Dendritic cell treated with granulocyte-macrophage colony-stimulating factor and Interleukin-4, amounts not matched to agents 40 ng/mL and 50 ng/mL, for 4 days (primary cell): ENCODE measurements at regions not wholly inside any gene's neighbourhood (a gene's known extent, or its start where the extent isn't known, plus 50 kb on each side); places are given as distances from the start of the nearest gene placed in this dataset.

Experiments
- H3K27ac Mint-ChIP-seq: one replicate; pipeline ENCODE4 v1.8.0; 2022; ENCODE audit warnings: mild to moderate bottlenecking, mixed read lengths
- H3K27me3 Mint-ChIP-seq: one replicate; pipeline ENCODE4 v1.8.0; 2022; ENCODE audit warnings: mild to moderate bottlenecking, mixed read lengths
- H3K36me3 Mint-ChIP-seq: one replicate; pipeline ENCODE4 v1.8.0; 2022; ENCODE audit warnings: low read depth, mixed read lengths
- H3K4me1 Mint-ChIP-seq: one replicate; pipeline ENCODE4 v1.8.0; 2022; ENCODE audit warnings: low read depth, mixed read lengths
- H3K4me3 Mint-ChIP-seq: one replicate; pipeline ENCODE4 v1.8.0; 2022; ENCODE audit warnings: mild to moderate bottlenecking, moderate library complexity, mixed read lengths
- H3K9me3 Mint-ChIP-seq: one replicate; pipeline ENCODE4 v1.8.0; 2022; ENCODE audit warnings: mixed read lengths
- intact Hi-C: fragments of 100-400 bp; cut with micrococcal nuclease; formaldehyde crosslinking; loops from one replicate; pipeline ENCODE4 v1.15.0; 2022

- Mint-ChIP-seq H3K36me3 (no peaks in the 10 kb centered on the region), H3K9me3 (no peaks in the 10 kb centered on the region), H3K4me3 (no peak overlapping the region), H3K27me3 (peaks cover 12% of the 10 kb centered on the region), H3K4me1 (no peaks in the 10 kb centered on the region), H3K27ac (no peak overlapping the region)
- intact Hi-C loops = no loop called here
Measured at GRCh38 chr17:36863676-36864612, 73.3 kb upstream of the LHX1 start.

GRCh38 chr17:36864827-36865430 lies 72.3 kb upstream of the LHX1 start:
- Mint-ChIP-seq H3K4me1 (no peaks in the 10 kb centered on the region), H3K27ac (no peak overlapping the region), H3K36me3 (no peaks in the 10 kb centered on the region), H3K9me3 (no peaks in the 10 kb centered on the region), H3K27me3 (peaks cover 12% of the 10 kb centered on the region), H3K4me3 (no peak overlapping the region)
- intact Hi-C loops = no loop called here

DNA sequence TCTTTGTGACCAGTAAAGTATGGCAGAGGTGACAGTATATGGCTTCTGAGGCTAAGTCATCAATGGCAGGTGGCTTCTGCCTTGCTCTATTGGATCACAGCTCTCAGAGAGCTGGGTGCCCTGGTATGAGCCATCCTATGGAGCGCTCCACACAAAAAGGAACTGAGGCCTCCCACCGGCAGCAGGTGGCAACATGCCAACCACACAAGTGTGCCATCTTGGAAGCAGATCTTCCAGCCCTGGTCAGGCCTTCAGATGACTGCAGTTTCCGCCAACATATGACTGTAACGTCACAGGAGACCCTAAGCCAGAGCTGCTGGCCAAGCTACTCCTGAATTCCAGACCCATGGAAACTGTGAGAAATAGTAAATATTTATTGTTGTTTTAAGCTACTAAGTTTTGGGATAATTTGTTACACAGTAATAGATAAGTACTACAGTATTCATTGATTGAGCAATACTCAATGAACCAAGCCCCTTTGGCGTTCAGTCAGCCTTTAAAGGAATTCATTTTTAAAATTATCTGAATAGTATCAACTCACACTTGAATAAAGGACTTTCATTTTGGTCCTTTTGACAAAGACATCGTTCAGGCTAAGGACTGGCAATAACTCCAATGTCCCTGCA lies 69.4 kb upstream of the LHX1 start:
- H3K27ac Mint-ChIP-seq = no peak overlapping the region
- H3K27me3 Mint-ChIP-seq = peaks cover 8% of the 10 kb centered on the region

GRCh38 chr17:36868777-36869176 lies 68.5 kb upstream of the LHX1 start:
- H3K9me3 Mint-ChIP-seq = no peaks in the 10 kb centered on the region
- intact Hi-C loops = no loop called here
- H3K36me3 Mint-ChIP-seq = no peaks in the 10 kb centered on the region
- no peak overlapping the region for H3K4me3 Mint-ChIP-seq
- H3K4me1 Mint-ChIP-seq = no peaks in the 10 kb centered on the region
- H3K27ac Mint-ChIP-seq = no peak overlapping the region
- H3K27me3 Mint-ChIP-seq = peaks cover 10% of the 10 kb centered on the region

More for the DNA sequence above, 69.4 kb upstream of the LHX1 start:
- no peaks in the 10 kb centered on the region for H3K4me1 Mint-ChIP-seq
- no peaks in the 10 kb centered on the region for H3K9me3 Mint-ChIP-seq
- H3K4me3 Mint-ChIP-seq = no peak overlapping the region
- intact Hi-C loops = no loop called here
- no peaks in the 10 kb centered on the region for H3K36me3 Mint-ChIP-seq

- Mint-ChIP-seq H3K27me3 (peaks cover 10% of the 10 kb centered on the region), H3K27ac (no peak overlapping the region)
- intact Hi-C loops = no loop called here
Measured at GRCh38 chr17:36869441-36869840, 67.8 kb upstream of the LHX1 start.

GRCh38 chr17:36869856-36870719 lies 67.2 kb upstream of the LHX1 start:
- no peaks in the 10 kb centered on the region for H3K4me1 Mint-ChIP-seq
- H3K9me3 Mint-ChIP-seq = no peaks in the 10 kb centered on the region
- H3K27ac Mint-ChIP-seq = no peak overlapping the region
- H3K27me3 Mint-ChIP-seq = peaks cover 8% of the 10 kb centered on the region
- no peaks in the 10 kb centered on the region for H3K36me3 Mint-ChIP-seq
- intact Hi-C loops = no loop called here
- no peak overlapping the region for H3K4me3 Mint-ChIP-seq

More at GRCh38 chr17:36869441-36869840, 67.8 kb upstream of the LHX1 start:
- no peaks in the 10 kb centered on the region for H3K36me3 Mint-ChIP-seq
- H3K4me1 Mint-ChIP-seq = no peaks in the 10 kb centered on the region
- H3K4me3 Mint-ChIP-seq = no peak overlapping the region
- H3K9me3 Mint-ChIP-seq = no peaks in the 10 kb centered on the region

DNA sequence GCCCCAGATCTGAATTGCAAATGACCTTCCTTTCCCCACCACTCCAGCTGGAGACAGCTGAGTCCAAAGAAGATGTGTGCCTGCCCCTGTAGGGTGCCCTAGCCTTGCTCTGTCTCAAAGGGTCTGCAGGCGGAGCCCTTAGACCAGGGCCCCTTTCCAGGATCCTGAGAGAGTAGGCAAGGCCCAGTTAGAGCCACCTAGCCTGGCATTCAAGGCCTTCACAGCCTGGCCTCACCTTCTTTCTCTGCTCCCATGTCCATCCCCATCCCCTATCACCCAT lies 66.6 kb upstream of the LHX1 start:
- no peaks in the 10 kb centered on the region for H3K9me3 Mint-ChIP-seq
- no peaks in the 10 kb centered on the region for H3K36me3 Mint-ChIP-seq
- no peak overlapping the region for H3K27ac Mint-ChIP-seq
- H3K4me1 Mint-ChIP-seq = no peaks in the 10 kb centered on the region
- H3K27me3 Mint-ChIP-seq = peaks cover 8% of the 10 kb centered on the region
- intact Hi-C loops = no loop called here
- H3K4me3 Mint-ChIP-seq = no peak overlapping the region

DNA sequence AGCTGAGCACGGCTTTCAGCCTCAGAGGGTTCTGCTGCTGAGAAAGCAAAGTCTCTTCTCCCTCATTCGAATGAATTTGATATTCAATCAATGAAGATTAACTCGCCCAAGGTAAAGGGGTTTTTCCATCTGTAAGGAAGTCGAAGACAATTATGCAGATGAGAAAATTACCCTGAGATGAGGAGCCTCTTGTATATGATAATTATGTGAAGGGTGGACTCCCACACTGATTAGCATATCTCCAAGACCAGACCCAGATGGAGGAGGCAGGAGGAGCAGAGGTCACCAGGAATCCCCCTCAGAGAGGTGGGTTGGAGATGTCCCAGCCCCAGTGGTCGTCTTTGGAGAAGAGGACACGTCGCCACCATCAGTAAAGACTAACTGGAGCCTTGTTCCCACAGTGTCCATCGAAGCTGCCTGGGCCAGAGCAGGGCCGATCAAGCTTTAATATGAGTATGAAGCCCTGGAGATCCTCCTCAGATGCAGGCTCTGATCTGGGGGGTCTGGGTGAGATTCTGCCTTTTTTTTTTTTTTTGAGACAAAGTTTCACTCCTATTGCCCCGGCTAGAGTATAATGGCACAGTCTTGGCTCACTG lies 61.5 kb upstream of the LHX1 start:
- peaks cover 5% of the 10 kb centered on the region for H3K27me3 Mint-ChIP-seq
- no peaks in the 10 kb centered on the region for H3K9me3 Mint-ChIP-seq
- H3K4me1 Mint-ChIP-seq = no peaks in the 10 kb centered on the region
- H3K36me3 Mint-ChIP-seq = no peaks in the 10 kb centered on the region
- H3K27ac Mint-ChIP-seq = no peak overlapping the region
- intact Hi-C loops = no loop called here
- no peak overlapping the region for H3K4me3 Mint-ChIP-seq

GRCh38 chr17:36876966-36877365 lies 60.3 kb upstream of the LHX1 start:
- H3K27me3 Mint-ChIP-seq = peaks cover 8% of the 10 kb centered on the region
- no peaks in the 10 kb centered on the region for H3K36me3 Mint-ChIP-seq

GRCh38 chr17:36877771-36878170 lies 59.5 kb upstream of the LHX1 start:
- no peak overlapping the region for H3K27ac Mint-ChIP-seq
- peaks cover 11% of the 10 kb centered on the region for H3K27me3 Mint-ChIP-seq
- H3K36me3 Mint-ChIP-seq = no peaks in the 10 kb centered on the region
- intact Hi-C loops = no loop called here
- no peak overlapping the region for H3K4me3 Mint-ChIP-seq
- no peaks in the 10 kb centered on the region for H3K9me3 Mint-ChIP-seq
- H3K4me1 Mint-ChIP-seq = no peaks in the 10 kb centered on the region

More at GRCh38 chr17:36876966-36877365, 60.3 kb upstream of the LHX1 start:
- Mint-ChIP-seq H3K27ac (no peak overlapping the region), H3K4me1 (no peaks in the 10 kb centered on the region), H3K4me3 (no peak overlapping the region), H3K9me3 (no peaks in the 10 kb centered on the region)
- intact Hi-C loops = no loop called here

GRCh38 chr17:36878216-36878615 lies 59.1 kb upstream of the LHX1 start:
- peaks cover 11% of the 10 kb centered on the region for H3K27me3 Mint-ChIP-seq
- H3K9me3 Mint-ChIP-seq = no peaks in the 10 kb centered on the region
- intact Hi-C loops = no loop called here
- no peaks in the 10 kb centered on the region for H3K36me3 Mint-ChIP-seq
- no peak overlapping the region for H3K27ac Mint-ChIP-seq
- H3K4me3 Mint-ChIP-seq = no peak overlapping the region
- no peaks in the 10 kb centered on the region for H3K4me1 Mint-ChIP-seq

GRCh38 chr17:36879027-36879426 lies 58.2 kb upstream of the LHX1 start:
- H3K27ac Mint-ChIP-seq = no peak overlapping the region
- H3K9me3 Mint-ChIP-seq = no peaks in the 10 kb centered on the region
- H3K4me1 Mint-ChIP-seq = no peaks in the 10 kb centered on the region
- no peak overlapping the region for H3K4me3 Mint-ChIP-seq
- H3K27me3 Mint-ChIP-seq = peaks cover 15% of the 10 kb centered on the region
- intact Hi-C loops = no loop called here
- no peaks in the 10 kb centered on the region for H3K36me3 Mint-ChIP-seq

DNA sequence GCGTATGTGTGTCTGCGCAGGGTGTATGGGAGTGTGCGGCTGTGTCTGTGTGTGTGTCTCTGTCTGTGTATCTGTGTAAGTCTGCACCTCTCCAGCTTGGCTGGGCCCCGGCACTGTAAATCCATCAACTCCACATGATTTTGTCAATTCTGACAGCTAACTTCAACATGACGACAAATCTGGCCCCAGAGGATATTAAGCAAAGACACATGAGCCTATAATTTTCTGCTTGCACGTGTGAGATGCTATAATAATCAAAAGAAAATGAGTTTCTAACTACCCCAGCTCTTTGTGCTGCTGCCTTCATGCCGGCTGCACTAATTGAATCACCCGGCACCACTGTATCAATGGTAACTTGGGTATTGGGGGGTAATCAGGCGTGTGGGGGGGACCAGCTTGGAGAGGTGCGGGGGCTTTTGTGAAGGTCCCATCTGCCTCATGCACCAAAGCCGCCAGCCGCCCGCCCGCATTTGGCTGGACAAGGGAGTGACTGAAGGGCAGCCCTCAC lies 57.6 kb upstream of the LHX1 start:
- H3K27ac Mint-ChIP-seq = no peak overlapping the region
- peaks cover 19% of the 10 kb centered on the region for H3K27me3 Mint-ChIP-seq
- no peaks in the 10 kb centered on the region for H3K36me3 Mint-ChIP-seq
- intact Hi-C loops = no loop called here
- no peak overlapping the region for H3K4me3 Mint-ChIP-seq
- no peaks in the 10 kb centered on the region for H3K4me1 Mint-ChIP-seq
- H3K9me3 Mint-ChIP-seq = no peaks in the 10 kb centered on the region
